HFFc6 (cell line): ENCODE measurements at regions not wholly inside any gene's neighbourhood (a gene's known extent, or its start where the extent isn't known, plus 50 kb on each side); places are given as distances from the start of the nearest gene placed in this dataset.

ENCODE experiments used
- DNase-seq: peaks from one replicate; pipeline ENCODE4 v3.0.0-alpha.2; 2018
- H3K27ac Mint-ChIP-seq: 2 replicates; pipeline ENCODE4 v1.8.0; 2020; ENCODE audit warnings: mild to moderate bottlenecking, mixed read lengths
- H3K27me3 Mint-ChIP-seq: 2 replicates; pipeline ENCODE4 v1.8.0; 2021; ENCODE audit warnings: mild to moderate bottlenecking, moderate library complexity, mixed read lengths; ENCODE audit not compliant: insufficient read depth
- H3K36me3 Mint-ChIP-seq: 2 replicates; pipeline ENCODE4 v1.8.0; 2021; ENCODE audit warnings: low read depth, mixed read lengths
- H3K4me1 Mint-ChIP-seq: 2 replicates; pipeline ENCODE4 v1.8.0; 2020; ENCODE audit warnings: low read depth, mixed read lengths
- H3K4me3 Mint-ChIP-seq: 2 replicates; pipeline ENCODE4 v1.8.0; 2020; ENCODE audit warnings: mild to moderate bottlenecking, moderate library complexity, mixed read lengths
- H3K9me3 Mint-ChIP-seq: 2 replicates; pipeline ENCODE4 v1.8.0; 2020; ENCODE audit warnings: mild to moderate bottlenecking, mixed read lengths
- CTCF ChIP-seq: fragments of 200-600 bp; sonication (generic); IDR thresholded peaks from 2 replicates; pipeline ENCODE4 v1.5.0; 2021; ENCODE audit warnings: antibody characterized with exemption, mild to moderate bottlenecking

DNA sequence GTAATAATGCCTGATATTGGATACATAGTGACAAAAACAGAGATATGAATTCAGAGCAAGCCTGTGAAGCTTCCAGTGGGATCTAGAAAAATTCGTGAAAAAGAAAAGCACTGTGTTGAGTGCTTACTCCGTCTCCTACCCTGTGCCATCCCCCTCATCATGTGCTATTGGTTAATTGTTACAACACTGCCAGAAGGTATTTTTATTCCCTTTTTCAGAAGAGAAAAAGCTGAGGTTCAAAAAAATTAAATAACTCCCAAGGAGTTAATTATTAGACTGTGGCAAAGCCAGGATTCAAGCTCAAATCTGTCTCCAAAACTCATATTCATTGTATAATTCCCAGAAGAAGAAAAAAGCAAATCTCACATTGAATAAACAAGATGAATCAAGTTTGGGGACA, 735.5 kb upstream of the ACVR2A start:
- Mint-ChIP-seq H3K4me1 (no peaks in the 10 kb centered on the region), H3K9me3 (peaks cover 30% of the 10 kb centered on the region), H3K4me3 (no peak overlapping the region), H3K36me3 (no peaks in the 10 kb centered on the region; the same call in 1 of the 2 replicates), H3K27ac (no peak overlapping the region), H3K27me3 (no peaks in the 10 kb centered on the region)
- no peak for TF ChIP-seq CTCF
- DNase-seq = no peak

DNA sequence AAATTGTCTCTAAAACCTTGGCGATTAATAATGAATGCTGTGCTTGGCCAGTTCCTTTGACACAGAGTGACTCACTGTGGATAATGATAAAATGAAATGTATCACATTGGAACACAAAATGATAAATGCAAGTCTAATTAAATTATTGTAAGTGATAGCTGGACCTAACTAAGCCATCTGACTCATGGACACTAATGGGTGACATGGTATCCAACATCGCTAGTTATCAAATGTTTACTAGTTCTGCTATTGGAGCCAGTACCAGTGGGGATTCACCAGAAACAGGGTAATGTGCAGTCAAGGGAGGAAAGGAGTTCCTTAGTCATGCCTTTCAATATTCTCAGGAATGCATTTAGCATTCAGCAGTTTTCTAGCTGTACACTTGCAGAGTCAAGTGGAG, 736.3 kb upstream of the ACVR2A start:
- peaks cover 33% of the 10 kb centered on the region for H3K9me3 Mint-ChIP-seq
- H3K4me3 Mint-ChIP-seq = no peak overlapping the region
- DNase-seq = no peak
- no peak for TF ChIP-seq CTCF
- H3K27ac Mint-ChIP-seq = no peak overlapping the region
- no peaks in the 10 kb centered on the region for H3K4me1 Mint-ChIP-seq
- no peaks in the 10 kb centered on the region; the same call in 1 of the 2 replicates for H3K36me3 Mint-ChIP-seq
- no peaks in the 10 kb centered on the region for H3K27me3 Mint-ChIP-seq

- no peak for TF ChIP-seq CTCF
- H3K4me1 Mint-ChIP-seq = no peaks in the 10 kb centered on the region
- H3K9me3 Mint-ChIP-seq = peaks cover 44% of the 10 kb centered on the region
- no peak overlapping the region for H3K27ac Mint-ChIP-seq
- H3K4me3 Mint-ChIP-seq = no peak overlapping the region
- H3K36me3 Mint-ChIP-seq = no peaks in the 10 kb centered on the region
- no peak for DNase-seq
- H3K27me3 Mint-ChIP-seq = no peaks in the 10 kb centered on the region
Measured at GRCh38 chr2:147101941-147102790, 742.7 kb upstream of the ACVR2A start.

DNA sequence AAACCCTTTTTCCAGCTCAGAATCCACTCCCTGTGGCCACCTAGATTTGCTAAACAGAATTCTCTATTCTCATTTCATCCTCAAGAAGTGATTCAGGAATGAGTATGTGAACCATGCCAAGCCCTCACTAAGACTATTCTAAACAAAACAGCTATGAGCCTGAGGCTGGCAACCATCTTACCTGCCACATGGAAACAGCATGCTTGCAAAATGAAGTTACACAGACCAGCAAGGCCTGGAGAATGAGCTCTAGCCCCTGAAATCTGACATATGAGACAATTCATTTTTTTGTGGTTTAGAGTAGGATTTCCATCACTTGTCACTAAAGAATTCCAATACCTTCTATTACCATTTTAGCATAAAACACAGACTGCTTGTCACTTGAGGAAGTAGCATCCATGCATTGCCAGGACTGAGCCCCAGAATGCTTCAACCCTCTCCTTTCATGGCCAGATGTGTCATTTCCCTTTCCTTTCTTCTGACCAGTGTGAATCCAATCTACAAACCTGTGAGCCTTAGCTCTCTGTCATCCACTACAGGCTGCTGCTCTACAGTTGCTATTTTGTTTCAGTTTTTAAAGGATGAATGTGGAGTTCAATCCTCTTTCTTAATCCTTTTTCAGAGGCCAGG, 744.3 kb upstream of the ACVR2A start:
- H3K36me3 Mint-ChIP-seq = no peaks in the 10 kb centered on the region

GRCh38 chr2:147099845-147100244, 745.0 kb upstream of the ACVR2A start:
- no peak for DNase-seq
- Mint-ChIP-seq H3K36me3 (no peaks in the 10 kb centered on the region), H3K27ac (no peak overlapping the region), H3K4me1 (no peaks in the 10 kb centered on the region), H3K9me3 (peaks cover 44% of the 10 kb centered on the region), H3K4me3 (no peak overlapping the region), H3K27me3 (no peaks in the 10 kb centered on the region)
- no peak for TF ChIP-seq CTCF

More for the DNA sequence above, 744.3 kb upstream of the ACVR2A start:
- H3K4me3 Mint-ChIP-seq = no peak overlapping the region
- H3K4me1 Mint-ChIP-seq = no peaks in the 10 kb centered on the region
- peaks cover 42% of the 10 kb centered on the region for H3K9me3 Mint-ChIP-seq
- TF ChIP-seq CTCF = no peak
- DNase-seq = no peak
- H3K27me3 Mint-ChIP-seq = no peaks in the 10 kb centered on the region
- H3K27ac Mint-ChIP-seq = no peak overlapping the region
